ENCODE measurements at regions not wholly inside any gene's neighbourhood (a gene's known extent, or its start where the extent isn't known, plus 50 kb on each side); places are given as distances from the start of the nearest gene placed in this dataset.

DNA sequence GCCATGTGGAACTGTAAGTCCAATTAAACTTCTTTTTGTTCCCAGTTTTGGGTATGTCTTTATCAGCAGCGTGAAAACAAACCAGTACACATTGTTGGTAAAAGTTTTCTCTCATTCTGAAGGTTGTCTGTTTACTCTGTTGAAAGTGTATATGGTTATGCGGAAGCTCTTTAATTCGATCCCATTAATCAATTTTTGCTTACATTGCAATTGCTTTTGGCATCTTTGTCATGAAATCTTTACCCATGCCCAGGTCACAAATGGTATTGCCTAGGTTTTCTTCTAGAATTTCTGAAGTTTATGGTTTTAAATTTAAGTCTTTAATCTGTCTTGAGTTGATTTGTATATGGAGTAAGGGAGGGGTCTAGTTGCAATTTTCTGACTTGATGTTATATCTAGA lies 1901.9 kb downstream of the MAT2B start:
- TF ChIP-seq, protein P1, sequence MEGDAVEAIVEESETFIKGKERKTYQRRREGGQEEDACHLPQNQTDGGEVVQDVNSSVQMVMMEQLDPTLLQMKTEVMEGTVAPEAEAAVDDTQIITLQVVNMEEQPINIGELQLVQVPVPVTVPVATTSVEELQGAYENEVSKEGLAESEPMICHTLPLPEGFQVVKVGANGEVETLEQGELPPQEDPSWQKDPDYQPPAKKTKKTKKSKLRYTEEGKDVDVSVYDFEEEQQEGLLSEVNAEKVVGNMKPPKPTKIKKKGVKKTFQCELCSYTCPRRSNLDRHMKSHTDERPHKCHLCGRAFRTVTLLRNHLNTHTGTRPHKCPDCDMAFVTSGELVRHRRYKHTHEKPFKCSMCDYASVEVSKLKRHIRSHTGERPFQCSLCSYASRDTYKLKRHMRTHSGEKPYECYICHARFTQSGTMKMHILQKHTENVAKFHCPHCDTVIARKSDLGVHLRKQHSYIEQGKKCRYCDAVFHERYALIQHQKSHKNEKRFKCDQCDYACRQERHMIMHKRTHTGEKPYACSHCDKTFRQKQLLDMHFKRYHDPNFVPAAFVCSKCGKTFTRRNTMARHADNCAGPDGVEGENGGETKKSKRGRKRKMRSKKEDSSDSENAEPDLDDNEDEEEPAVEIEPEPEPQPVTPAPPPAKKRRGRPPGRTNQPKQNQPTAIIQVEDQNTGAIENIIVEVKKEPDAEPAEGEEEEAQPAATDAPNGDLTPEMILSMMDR (IDR thresholded peaks at IDR 0.05; ENCODE audit: insufficient read depth, low read length, poor library complexity, severe bottlenecking) = no peak
- no peak for TF ChIP-seq EZH2phosphoT487 (conservative IDR thresholded peaks at IDR 0.05; ENCODE audit: low read length)

Measured in SU-DHL-6 (cell line).